DMS153 (cell line): ENCODE measurements at regions not wholly inside any gene's neighbourhood (a gene's known extent, or its start where the extent isn't known, plus 50 kb on each side); places are given as distances from the start of the nearest gene placed in this dataset.
"Not testable (repeated sequence)": the region's sequence is repeated elsewhere in the genome, so short reads cannot be mapped to it uniquely, and the experiment has no call there.

Experiments used
- DNase-seq: peaks from one replicate; lab custom pipeline; 2025; lab: John Stamatoyannopoulos, UW

- no peak for DNase-seq
These were observed 678.0 kb upstream of the KCND2 start for GRCh38 chr7:119594956-119595355.

DNA sequence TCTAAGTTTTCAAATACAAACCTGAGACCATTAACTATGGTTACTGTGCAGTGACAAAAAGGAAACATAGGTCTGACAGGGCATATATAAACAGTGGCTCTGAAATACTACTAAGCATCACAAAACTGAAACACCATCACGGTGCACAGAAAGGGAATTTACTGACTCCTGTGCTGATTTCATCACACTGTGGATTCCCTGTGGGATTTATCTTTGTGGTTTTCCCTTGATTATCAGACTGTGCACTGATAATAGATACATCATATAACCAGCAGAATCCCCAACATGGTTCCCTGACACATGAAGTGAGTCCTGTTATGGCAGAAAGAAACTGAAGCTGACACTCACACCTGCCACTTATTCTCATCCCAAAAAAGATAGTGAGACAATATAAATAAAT lies 676.3 kb upstream of the KCND2 start:
- no peak for DNase-seq

GRCh38 chr7:119606297-119606696 lies 666.7 kb upstream of the KCND2 start:
- DNase-seq = no peak

- no peak for DNase-seq
These were observed 652.2 kb upstream of the KCND2 start for GRCh38 chr7:119620769-119621168.

DNA sequence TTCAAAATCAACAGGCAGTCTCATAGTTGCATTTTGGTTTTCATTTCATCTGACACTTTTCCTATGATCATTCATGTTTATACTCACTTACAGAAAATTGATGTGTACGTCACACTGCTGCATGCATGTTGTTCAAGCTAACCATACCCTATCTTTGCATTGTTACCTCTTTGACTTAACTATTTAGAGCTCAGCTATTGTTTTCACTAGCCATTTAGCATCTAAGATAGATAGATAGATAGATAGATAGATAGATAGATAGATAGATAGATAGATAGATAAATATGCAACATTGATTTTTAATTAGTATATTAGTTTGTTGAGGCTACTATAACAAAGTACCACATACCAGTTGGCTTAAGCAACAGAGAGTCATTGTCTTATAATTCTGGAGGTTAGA lies 649.5 kb upstream of the KCND2 start:
- DNase-seq = no peak

GRCh38 chr7:119630406-119630969 lies 642.5 kb upstream of the KCND2 start:
- no peak for DNase-seq

- DNase-seq = not testable (repeated sequence)
These were observed 639.2 kb upstream of the KCND2 start for GRCh38 chr7:119633812-119634211.

DNA sequence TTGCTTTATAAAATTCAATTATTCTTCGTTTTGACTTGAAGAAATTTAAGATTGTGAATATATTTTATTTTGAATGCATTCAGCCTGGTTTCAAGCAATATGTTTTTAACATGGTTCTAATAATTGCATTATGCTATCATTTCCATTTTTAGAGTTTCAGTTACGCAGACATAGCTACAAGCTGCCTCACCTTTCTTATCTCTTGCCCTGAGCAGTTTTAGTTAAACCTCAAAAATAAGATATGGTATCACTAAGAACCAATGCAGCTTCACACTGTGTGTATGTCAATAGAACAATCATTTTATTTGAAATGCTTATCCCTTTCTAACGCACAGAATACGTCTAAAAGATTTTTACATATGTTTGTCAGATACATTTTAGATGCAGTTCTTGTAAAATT lies 632.6 kb upstream of the KCND2 start:
- DNase-seq = no peak

- no peak for DNase-seq
These were observed 632.1 kb upstream of the KCND2 start for GRCh38 chr7:119640861-119641260.

GRCh38 chr7:119643558-119643957 lies 629.4 kb upstream of the KCND2 start:
- DNase-seq = no peak

- DNase-seq = no peak
These were observed 625.7 kb upstream of the KCND2 start for GRCh38 chr7:119647286-119647685.

GRCh38 chr7:119648752-119649151 lies 624.2 kb upstream of the KCND2 start:
- not testable (repeated sequence) for DNase-seq

- DNase-seq = no peak
These were observed 612.9 kb upstream of the KCND2 start for GRCh38 chr7:119660080-119660479.

- DNase-seq = no peak
These were observed 608.4 kb upstream of the KCND2 start for GRCh38 chr7:119664601-119665000.

GRCh38 chr7:119665796-119666195 lies 607.2 kb upstream of the KCND2 start:
- no peak for DNase-seq

GRCh38 chr7:119681336-119681735 lies 591.6 kb upstream of the KCND2 start:
- no peak for DNase-seq

DNA sequence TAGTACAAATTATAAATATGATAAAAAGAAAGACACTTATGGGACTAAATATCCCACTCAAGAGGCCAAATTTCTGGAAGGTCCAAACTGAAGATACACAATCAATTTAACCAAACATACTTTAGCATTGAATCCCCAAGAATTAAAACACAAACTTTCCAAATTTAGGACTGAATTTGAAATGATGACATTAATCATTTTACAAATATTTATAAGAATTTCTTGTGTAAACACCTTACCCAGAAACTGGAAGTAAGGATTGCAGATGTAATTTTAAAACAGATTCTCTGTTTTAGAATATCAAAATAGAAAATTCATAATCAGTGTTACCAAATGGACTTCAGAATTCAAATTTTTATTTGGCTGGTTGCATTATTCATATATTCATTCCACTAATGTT lies 588.2 kb upstream of the KCND2 start:
- DNase-seq = no peak

DNA sequence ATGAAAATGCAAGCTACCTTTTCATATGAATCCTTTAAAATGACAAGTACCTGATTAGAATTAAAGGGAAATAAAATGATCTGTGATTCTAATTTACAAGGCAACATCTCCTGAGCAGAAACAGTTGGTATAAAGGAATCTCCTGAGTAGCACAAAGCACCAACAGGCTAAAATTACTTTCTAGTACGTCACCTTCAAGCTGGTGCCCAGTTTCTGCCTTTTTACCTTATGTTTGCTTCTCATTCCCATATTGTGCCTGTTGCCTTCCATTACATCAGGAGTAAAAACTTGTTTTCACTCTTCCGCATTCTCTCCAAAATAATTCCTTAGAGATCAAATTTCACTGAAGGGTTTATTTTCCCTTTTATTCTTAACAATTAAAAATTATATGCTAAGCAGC lies 587.1 kb upstream of the KCND2 start:
- no peak for DNase-seq

DNA sequence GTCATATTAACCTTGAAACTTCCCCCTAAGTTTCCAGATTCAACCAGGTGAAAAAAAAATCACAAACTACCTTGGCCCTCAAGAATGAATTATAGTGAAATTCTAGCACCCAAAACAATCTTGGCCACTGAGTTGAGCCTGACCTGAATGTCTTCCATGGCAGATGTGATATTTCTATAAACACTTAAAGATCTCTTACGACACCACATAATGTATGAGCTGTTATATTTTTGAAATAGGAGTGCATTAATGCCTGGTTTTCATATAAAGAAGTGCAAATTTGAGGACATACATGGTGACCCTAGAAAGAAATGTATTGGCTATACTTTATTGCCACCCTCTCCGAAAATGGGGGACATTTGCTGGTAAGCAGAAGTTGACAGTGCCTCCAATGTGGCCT lies 584.1 kb upstream of the KCND2 start:
- no peak for DNase-seq

- no peak for DNase-seq
These were observed 580.4 kb upstream of the KCND2 start for GRCh38 chr7:119692541-119692940.

DNA sequence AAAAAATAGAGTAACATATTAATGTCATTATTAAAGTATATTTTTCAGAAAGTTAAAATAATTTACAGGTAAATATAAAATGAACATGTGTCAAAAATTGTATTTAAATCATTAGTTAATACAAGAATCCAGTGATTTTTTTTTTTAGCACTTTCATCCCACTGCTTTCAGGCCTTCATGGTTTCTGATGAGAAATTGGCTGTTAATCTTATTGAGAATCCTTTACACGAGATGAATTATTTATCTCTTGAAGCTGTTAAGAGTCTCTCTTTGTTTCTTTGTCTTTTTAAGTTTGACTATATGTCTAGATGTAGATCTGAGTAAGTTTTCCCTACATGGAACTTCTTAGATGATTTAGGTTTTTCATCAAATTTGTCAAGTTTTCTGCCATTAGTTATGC lies 578.5 kb upstream of the KCND2 start:
- no peak for DNase-seq

- no peak for DNase-seq
These were observed 576.6 kb upstream of the KCND2 start for GRCh38 chr7:119696336-119696735.

DNA sequence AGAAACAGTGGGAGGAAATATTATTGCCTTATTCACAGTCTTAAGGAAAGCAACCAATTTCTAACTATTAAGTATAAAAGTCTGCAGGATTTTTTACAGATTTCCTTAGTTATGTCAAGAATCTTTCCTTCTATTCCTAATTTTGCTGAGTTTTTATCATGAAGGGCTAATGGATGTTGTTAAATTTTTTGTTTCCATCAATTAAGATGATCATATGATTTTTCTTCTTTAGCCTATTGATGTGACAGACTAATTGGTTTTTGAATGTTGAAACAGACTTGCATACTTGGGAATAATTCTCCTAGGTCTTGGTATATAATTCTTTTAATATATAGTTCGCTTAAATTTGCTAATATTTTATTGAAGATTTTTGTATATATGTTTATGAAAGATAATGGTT lies 569.1 kb upstream of the KCND2 start:
- no peak for DNase-seq

GRCh38 chr7:119706608-119707007 lies 566.4 kb upstream of the KCND2 start:
- no peak for DNase-seq

DNA sequence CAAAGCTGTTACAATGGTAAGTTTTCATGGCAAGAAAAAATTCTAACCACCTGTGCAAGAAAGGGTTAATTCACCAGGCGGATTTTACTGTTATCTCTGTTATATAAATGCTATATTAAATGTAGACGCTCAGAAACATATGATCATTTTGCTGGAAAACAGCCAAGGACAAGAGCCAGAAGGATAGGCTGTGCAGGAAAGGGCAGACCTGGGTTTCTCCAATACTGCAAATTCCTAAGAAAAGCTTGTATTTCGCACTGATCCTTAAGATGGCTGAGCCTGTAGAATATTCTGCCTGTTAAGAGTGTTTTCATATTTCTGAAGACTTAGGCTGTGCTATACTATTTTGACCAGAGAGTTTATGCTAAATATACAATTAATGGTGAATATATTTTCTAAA lies 564.1 kb upstream of the KCND2 start:
- DNase-seq = no peak
